HEK293 (cell line): ENCODE measurements at regions not wholly inside any gene's neighbourhood (a gene's known extent, or its start where the extent isn't known, plus 50 kb on each side); places are given as distances from the start of the nearest gene placed in this dataset.

Source experiments
- CTCF ChIA-PET: fragments of 350-600 bp; formaldehyde crosslinking; extraction: SDS; loops from one replicate; lab custom pipeline; 2021; ENCODE audit warnings: antibody characterized with exemption; lab: Yijun Ruan, JAX
- POLR2A ChIA-PET: fragments of 300-600 bp; formaldehyde crosslinking; extraction: SDS; loops from one replicate; lab custom pipeline; 2020; ENCODE audit warnings: antibody characterized with exemption, inconsistent platforms; lab: Yijun Ruan, JAX
- H3K27ac ChIP-seq: fragments of 200-500 bp; sonication (Bioruptor generic); 2 replicates; pipeline ENCODE4 v1.5.1; 2014; ENCODE audit warnings: low read depth, low read length, control low read depth, inconsistent platforms; ENCODE audit errors: extremely low read depth
- H3K36me3 ChIP-seq, 2 experiments: fragments of 200-500 bp in 1 of 2; sonication (Bioruptor generic) in 1 of 2; 1 replicate in 1 of 2; 2 replicates in 1 of 2; pipeline ENCODE4 v1.5.1; 2014 to 2017; ENCODE audit warnings: inconsistent platforms in 2 of 2, low read length in 2 of 2; ENCODE audit not compliant: control insufficient read depth in 2 of 2, insufficient read depth in 1 of 2
- H3K4me1 ChIP-seq: fragments of 200-500 bp; sonication (Bioruptor generic); 2 replicates; pipeline ENCODE4 v1.5.1; 2014; ENCODE audit warnings: mild to moderate bottlenecking, low read length, inconsistent platforms; ENCODE audit not compliant: control insufficient read depth, insufficient read depth
- H3K4me3 ChIP-seq: 2 replicates; pipeline ENCODE4 v1.5.1; 2011; ENCODE audit warnings: low read depth, mild to moderate bottlenecking, control low read depth, low read length, moderate library complexity
- H3K9me3 ChIP-seq: fragments of 200-500 bp; sonication (Bioruptor generic); 2 replicates; pipeline ENCODE4 v1.5.1; 2014; ENCODE audit warnings: low read depth, low read length, inconsistent platforms; ENCODE audit not compliant: control insufficient read depth, insufficient read depth
- EGR2 ChIP-seq: fragments of 450-650 bp; formaldehyde crosslinking; IDR thresholded peaks from 2 replicates; pipeline ENCODE4 v1.5.1; 2016; ENCODE audit warnings: low read depth, missing biosample characterization, missing genetic modification characterization
- GLIS2 ChIP-seq: fragments of 450-650 bp; formaldehyde crosslinking; IDR thresholded peaks from 2 replicates; pipeline ENCODE4 v1.5.1; 2016; ENCODE audit warnings: missing biosample characterization, missing genetic modification characterization
- MEIS1 ChIP-seq: sonication (generic); formaldehyde crosslinking; IDR thresholded peaks from 2 replicates; pipeline ENCODE4 v1.8.1; 2022; ENCODE audit warnings: missing genetic modification reagents, mild to moderate bottlenecking, borderline replicate concordance
- MYNN ChIP-seq: fragments of 450-650 bp; formaldehyde crosslinking; IDR thresholded peaks from 2 replicates; pipeline ENCODE4 v1.5.1; 2016; ENCODE audit warnings: missing biosample characterization, missing genetic modification characterization, borderline replicate concordance
- MZF1 ChIP-seq: fragments of 450-650 bp; formaldehyde crosslinking; IDR thresholded peaks from 2 replicates; pipeline ENCODE4 v1.5.1; 2017; ENCODE audit warnings: missing biosample characterization, missing genetic modification characterization, borderline replicate concordance
- PRDM1 ChIP-seq: fragments of 450-650 bp; formaldehyde crosslinking; IDR thresholded peaks from 2 replicates; pipeline ENCODE4; 2016; ENCODE audit warnings: missing biosample characterization, missing genetic modification characterization
- RBAK ChIP-seq: fragments of 450-650 bp; formaldehyde crosslinking; IDR thresholded peaks from 2 replicates; pipeline ENCODE4 v1.5.1; 2016; ENCODE audit warnings: missing biosample characterization, missing genetic modification characterization
- SP3 ChIP-seq: fragments of 450-650 bp; formaldehyde crosslinking; IDR thresholded peaks from 2 replicates; pipeline ENCODE4 v1.5.1; 2016; ENCODE audit warnings: missing biosample characterization, missing genetic modification characterization
- YY2 ChIP-seq: fragments of 450-650 bp; formaldehyde crosslinking; IDR thresholded peaks from 2 replicates; pipeline ENCODE4 v1.5.1; 2016; ENCODE audit warnings: missing biosample characterization, missing genetic modification characterization
- ZFP37 ChIP-seq: fragments of 450-650 bp; formaldehyde crosslinking; IDR thresholded peaks from 2 replicates; pipeline ENCODE4 v1.5.1; 2016; ENCODE audit warnings: missing biosample characterization, missing genetic modification characterization
- ZFP69B ChIP-seq: fragments of 450-650 bp; formaldehyde crosslinking; IDR thresholded peaks from 2 replicates; pipeline ENCODE4 v1.5.1; 2016; ENCODE audit warnings: missing biosample characterization, missing genetic modification characterization
- ZNF133 ChIP-seq: fragments of 450-650 bp; formaldehyde crosslinking; IDR thresholded peaks from 2 replicates; pipeline ENCODE4 v1.5.1; 2016; ENCODE audit warnings: missing biosample characterization, missing genetic modification characterization
- ZNF174 ChIP-seq: fragments of 450-650 bp; formaldehyde crosslinking; IDR thresholded peaks from 2 replicates; pipeline ENCODE4 v1.5.0; 2017; ENCODE audit warnings: missing biosample characterization, mild to moderate bottlenecking, missing genetic modification characterization
- ZNF223 ChIP-seq: fragments of 450-650 bp; formaldehyde crosslinking; IDR thresholded peaks from 2 replicates; pipeline ENCODE4 v1.5.1; 2016; ENCODE audit warnings: missing biosample characterization, missing genetic modification characterization
- ZNF23 ChIP-seq: fragments of 450-650 bp; formaldehyde crosslinking; IDR thresholded peaks from 2 replicates; pipeline ENCODE4 v1.5.1; 2016; ENCODE audit warnings: missing biosample characterization, missing genetic modification characterization, borderline replicate concordance
- ZNF239 ChIP-seq: fragments of 450-650 bp; formaldehyde crosslinking; IDR thresholded peaks from 2 replicates; pipeline ENCODE4 v1.5.1; 2016; ENCODE audit warnings: missing biosample characterization, missing genetic modification characterization
- ZNF311 ChIP-seq: fragments of 450-650 bp; formaldehyde crosslinking; IDR thresholded peaks from 2 replicates; pipeline ENCODE4 v1.5.1; 2017; ENCODE audit warnings: missing biosample characterization, missing genetic modification characterization, borderline replicate concordance
- ZNF76 ChIP-seq: fragments of 450-650 bp; formaldehyde crosslinking; IDR thresholded peaks from 2 replicates; pipeline ENCODE4; 2016; ENCODE audit warnings: low read depth, missing biosample characterization, missing genetic modification characterization, borderline replicate concordance
- ZNF791 ChIP-seq: fragments of 450-650 bp; formaldehyde crosslinking; IDR thresholded peaks from 2 replicates; pipeline ENCODE4 v1.5.1; 2016; ENCODE audit warnings: missing biosample characterization, missing genetic modification characterization
- ZNF792 ChIP-seq: fragments of 450-650 bp; formaldehyde crosslinking; IDR thresholded peaks from 2 replicates; pipeline ENCODE4 v1.5.1; 2016; ENCODE audit warnings: missing biosample characterization, missing genetic modification characterization
- TF ChIP-seq, protein P1 (sequence below): fragments of 450-650 bp; formaldehyde crosslinking; IDR thresholded peaks from 2 replicates; pipeline ENCODE4 v1.5.1; 2016; ENCODE audit warnings: missing biosample characterization, missing genetic modification characterization
- TF ChIP-seq, protein P2 (sequence below): fragments of 450-650 bp; formaldehyde crosslinking; IDR thresholded peaks from 2 replicates; pipeline ENCODE4 v1.5.1; 2017; ENCODE audit warnings: missing biosample characterization, mild to moderate bottlenecking, missing genetic modification characterization, moderate library complexity
- TF ChIP-seq, protein P3 (sequence below): fragments of 450-650 bp; formaldehyde crosslinking; IDR thresholded peaks from 2 replicates; pipeline ENCODE4 v1.5.1; 2017; ENCODE audit warnings: missing biosample characterization, missing genetic modification characterization
- TF ChIP-seq, protein P4 (sequence below): fragments of 450-650 bp; formaldehyde crosslinking; IDR thresholded peaks from 2 replicates; pipeline ENCODE4 v1.5.1; 2016; ENCODE audit warnings: missing biosample characterization, missing genetic modification characterization, borderline replicate concordance
- TF ChIP-seq, protein P5 (sequence below): fragments of 450-650 bp; formaldehyde crosslinking; IDR thresholded peaks from 2 replicates; pipeline ENCODE4; 2016; ENCODE audit warnings: missing biosample characterization, missing genetic modification characterization
- TF ChIP-seq, protein P6 (sequence below): fragments of 450-650 bp; formaldehyde crosslinking; IDR thresholded peaks from 2 replicates; pipeline ENCODE4 v1.5.1; 2017; ENCODE audit warnings: missing biosample characterization, missing genetic modification characterization

DNA sequence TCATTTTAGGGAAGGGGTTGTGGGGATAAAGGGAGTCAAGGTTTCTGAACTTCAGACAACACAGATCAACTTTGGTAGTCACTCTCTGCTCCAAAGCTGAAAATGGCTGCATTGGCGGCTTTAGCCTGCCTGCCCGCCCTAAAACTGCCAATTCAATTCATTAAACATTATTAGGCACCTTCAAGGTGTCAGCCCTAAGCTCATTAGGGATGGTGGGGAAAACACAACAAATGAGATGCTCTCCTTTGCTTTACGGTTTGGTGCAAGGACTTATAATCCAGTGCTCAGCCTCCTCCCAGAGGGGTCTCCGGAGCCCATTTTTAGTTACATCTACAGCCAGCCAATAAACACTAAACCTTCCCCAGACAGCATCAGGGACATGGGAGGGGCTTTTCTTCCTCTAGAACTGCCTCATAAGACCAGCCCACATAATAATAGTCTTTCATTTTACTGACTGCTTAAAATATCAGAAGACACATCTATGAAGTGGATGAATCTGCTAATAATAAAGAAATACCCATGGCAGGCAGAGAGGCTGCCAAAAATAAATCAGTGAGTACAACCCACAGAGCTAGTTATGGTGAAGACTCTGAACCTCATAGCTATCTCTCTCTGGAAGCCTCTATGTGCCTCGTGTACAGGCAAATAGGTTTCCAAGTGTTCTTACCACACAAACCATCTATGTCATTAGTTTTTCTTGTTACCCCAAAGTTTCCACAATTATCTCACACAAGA lies 102.8 kb upstream of the NCAM1 start:
- ChIA-PET POLR2A (no interaction called here), CTCF (interaction anchor here (1.0 to 1.4 kb wide), 2 partner anchors 63 to 271 kb away, joined by 3 to 7 read pairs; no protein-coding TSS in a partner anchor)
- Histone ChIP-seq H3K4me3 (no peak overlapping the region), H3K27ac (no peak overlapping the region), H3K9me3 (no peaks in the 10 kb centered on the region), H3K36me3 (no peaks in the 10 kb centered on the region), H3K4me1 (no peaks in the 10 kb centered on the region)
- no peak for TF ChIP-seq MEIS1
- TF ChIP-seq, protein P1, sequence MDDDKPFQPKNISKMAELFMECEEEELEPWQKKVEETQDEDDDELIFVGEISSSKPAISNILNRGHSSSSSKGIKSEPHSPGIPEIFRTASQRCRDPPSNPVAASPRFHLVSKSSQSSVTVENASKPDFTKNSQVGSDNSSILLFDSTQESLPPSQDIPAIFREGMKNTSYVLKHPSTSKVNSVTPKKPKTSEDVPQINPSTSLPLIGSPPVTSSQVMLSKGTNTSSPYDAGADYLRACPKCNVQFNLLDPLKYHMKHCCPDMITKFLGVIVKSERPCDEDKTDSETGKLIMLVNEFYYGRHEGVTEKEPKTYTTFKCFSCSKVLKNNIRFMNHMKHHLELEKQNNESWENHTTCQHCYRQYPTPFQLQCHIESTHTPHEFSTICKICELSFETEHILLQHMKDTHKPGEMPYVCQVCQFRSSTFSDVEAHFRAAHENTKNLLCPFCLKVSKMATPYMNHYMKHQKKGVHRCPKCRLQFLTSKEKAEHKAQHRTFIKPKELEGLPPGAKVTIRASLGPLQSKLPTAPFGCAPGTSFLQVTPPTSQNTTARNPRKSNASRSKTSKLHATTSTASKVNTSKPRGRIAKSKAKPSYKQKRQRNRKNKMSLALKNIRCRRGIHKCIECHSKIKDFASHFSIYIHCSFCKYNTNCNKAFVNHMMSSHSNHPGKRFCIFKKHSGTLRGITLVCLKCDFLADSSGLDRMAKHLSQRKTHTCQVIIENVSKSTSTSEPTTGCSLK (tag by site-specific recombination) = no peak
- no peak for TF ChIP-seq PRDM1 (tag by site-specific recombination)
- TF ChIP-seq, protein P2, sequence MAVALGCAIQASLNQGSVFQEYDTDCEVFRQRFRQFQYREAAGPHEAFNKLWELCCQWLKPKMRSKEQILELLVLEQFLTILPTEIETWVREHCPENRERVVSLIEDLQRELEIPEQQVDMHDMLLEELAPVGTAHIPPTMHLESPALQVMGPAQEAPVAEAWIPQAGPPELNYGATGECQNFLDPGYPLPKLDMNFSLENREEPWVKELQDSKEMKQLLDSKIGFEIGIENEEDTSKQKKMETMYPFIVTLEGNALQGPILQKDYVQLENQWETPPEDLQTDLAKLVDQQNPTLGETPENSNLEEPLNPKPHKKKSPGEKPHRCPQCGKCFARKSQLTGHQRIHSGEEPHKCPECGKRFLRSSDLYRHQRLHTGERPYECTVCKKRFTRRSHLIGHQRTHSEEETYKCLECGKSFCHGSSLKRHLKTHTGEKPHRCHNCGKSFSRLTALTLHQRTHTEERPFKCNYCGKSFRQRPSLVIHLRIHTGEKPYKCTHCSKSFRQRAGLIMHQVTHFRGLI = no peak
- TF ChIP-seq MZF1 (tag by site-specific recombination) = no peak
- no peak for TF ChIP-seq ZNF133 (tag by site-specific recombination)
- TF ChIP-seq, protein P3, sequence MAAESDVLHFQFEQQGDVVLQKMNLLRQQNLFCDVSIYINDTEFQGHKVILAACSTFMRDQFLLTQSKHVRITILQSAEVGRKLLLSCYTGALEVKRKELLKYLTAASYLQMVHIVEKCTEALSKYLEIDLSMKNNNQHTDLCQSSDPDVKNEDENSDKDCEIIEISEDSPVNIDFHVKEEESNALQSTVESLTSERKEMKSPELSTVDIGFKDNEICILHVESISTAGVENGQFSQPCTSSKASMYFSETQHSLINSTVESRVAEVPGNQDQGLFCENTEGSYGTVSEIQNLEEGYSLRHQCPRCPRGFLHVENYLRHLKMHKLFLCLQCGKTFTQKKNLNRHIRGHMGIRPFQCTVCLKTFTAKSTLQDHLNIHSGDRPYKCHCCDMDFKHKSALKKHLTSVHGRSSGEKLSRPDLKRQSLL = no peak
- no peak for TF ChIP-seq ZNF76 (tag by site-specific recombination)
- TF ChIP-seq YY2 (tag by site-specific recombination) = no peak
- no peak for TF ChIP-seq ZNF239 (tag by site-specific recombination)
- no peak for TF ChIP-seq ZNF223 (tag by site-specific recombination)
- TF ChIP-seq ZFP37 (tag by site-specific recombination) = no peak
- TF ChIP-seq, protein P4, sequence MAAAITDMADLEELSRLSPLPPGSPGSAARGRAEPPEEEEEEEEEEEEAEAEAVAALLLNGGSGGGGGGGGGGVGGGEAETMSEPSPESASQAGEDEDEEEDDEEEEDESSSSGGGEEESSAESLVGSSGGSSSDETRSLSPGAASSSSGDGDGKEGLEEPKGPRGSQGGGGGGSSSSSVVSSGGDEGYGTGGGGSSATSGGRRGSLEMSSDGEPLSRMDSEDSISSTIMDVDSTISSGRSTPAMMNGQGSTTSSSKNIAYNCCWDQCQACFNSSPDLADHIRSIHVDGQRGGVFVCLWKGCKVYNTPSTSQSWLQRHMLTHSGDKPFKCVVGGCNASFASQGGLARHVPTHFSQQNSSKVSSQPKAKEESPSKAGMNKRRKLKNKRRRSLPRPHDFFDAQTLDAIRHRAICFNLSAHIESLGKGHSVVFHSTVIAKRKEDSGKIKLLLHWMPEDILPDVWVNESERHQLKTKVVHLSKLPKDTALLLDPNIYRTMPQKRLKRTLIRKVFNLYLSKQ = no peak
- no peak for TF ChIP-seq ZNF311 (tag by site-specific recombination)
- TF ChIP-seq MYNN (tag by site-specific recombination) = no peak
- TF ChIP-seq, protein P5, sequence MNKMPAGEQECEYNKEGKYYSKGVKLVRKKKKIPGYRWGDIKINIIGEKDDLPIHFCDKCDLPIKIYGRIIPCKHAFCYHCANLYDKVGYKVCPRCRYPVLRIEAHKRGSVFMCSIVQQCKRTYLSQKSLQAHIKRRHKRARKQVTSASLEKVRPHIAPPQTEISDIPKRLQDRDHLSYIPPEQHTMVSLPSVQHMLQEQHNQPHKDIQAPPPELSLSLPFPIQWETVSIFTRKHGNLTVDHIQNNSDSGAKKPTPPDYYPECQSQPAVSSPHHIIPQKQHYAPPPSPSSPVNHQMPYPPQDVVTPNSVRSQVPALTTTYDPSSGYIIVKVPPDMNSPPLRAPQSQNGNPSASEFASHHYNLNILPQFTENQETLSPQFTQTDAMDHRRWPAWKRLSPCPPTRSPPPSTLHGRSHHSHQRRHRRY (tag by site-specific recombination) = no peak

DNA sequence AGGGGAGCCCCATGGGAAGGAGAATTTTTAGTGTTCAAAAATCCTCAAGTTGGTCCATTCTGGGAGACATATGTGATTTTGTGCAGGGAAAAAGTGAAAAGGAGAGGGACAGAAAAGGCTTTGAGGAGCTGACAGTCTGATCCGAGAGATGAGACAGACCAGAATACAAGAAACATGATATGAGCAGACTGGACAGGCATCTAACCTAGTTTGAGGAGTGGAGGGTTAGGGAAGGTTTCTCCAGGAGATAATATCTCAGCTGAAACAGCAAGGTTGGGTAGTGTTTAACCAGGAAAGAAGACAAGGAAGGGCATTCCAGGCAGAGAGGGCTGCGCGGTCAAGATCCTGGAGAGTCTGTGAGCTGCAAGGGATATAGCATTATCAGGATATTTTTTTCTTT lies 101.4 kb upstream of the NCAM1 start:
- Histone ChIP-seq H3K27ac (no peak overlapping the region), H3K4me1 (no peaks in the 10 kb centered on the region), H3K9me3 (no peaks in the 10 kb centered on the region), H3K36me3 (no peaks in the 10 kb centered on the region), H3K4me3 (no peak overlapping the region)
- ChIA-PET CTCF (interaction anchor here (1.0 kb wide), 1 partner anchor 272 kb away, joined by 3 read pairs; no protein-coding TSS in a partner anchor), POLR2A (no interaction called here)
- no peak for TF ChIP-seq ZNF174 (tag by site-specific recombination)
- no peak for TF ChIP-seq ZNF791 (tag by site-specific recombination)
- TF ChIP-seq ZFP69B = no peak
- no peak for TF ChIP-seq EGR2
- TF ChIP-seq, protein P6, sequence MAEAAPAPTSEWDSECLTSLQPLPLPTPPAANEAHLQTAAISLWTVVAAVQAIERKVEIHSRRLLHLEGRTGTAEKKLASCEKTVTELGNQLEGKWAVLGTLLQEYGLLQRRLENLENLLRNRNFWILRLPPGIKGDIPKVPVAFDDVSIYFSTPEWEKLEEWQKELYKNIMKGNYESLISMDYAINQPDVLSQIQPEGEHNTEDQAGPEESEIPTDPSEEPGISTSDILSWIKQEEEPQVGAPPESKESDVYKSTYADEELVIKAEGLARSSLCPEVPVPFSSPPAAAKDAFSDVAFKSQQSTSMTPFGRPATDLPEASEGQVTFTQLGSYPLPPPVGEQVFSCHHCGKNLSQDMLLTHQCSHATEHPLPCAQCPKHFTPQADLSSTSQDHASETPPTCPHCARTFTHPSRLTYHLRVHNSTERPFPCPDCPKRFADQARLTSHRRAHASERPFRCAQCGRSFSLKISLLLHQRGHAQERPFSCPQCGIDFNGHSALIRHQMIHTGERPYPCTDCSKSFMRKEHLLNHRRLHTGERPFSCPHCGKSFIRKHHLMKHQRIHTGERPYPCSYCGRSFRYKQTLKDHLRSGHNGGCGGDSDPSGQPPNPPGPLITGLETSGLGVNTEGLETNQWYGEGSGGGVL (tag by site-specific recombination) = no peak
- no peak for TF ChIP-seq GLIS2 (tag by site-specific recombination)
- no peak for TF ChIP-seq ZNF23 (tag by site-specific recombination)
- TF ChIP-seq ZNF76 (tag by site-specific recombination) = no peak
- TF ChIP-seq RBAK (tag by site-specific recombination) = no peak
- no peak for TF ChIP-seq SP3 (tag by site-specific recombination)
- no peak for TF ChIP-seq ZNF792
